ENCODE measurements at regions not wholly inside any gene's neighbourhood (a gene's known extent, or its start where the extent isn't known, plus 50 kb on each side); places are given as distances from the start of the nearest gene placed in this dataset.

GRCh38 chrX:65591206-65591605 lies 56.6 kb upstream of the LAS1L start:
- Histone ChIP-seq H3K36me3 (no peaks in the 10 kb centered on the region), H3K27me3 (no peaks in the 10 kb centered on the region), H3K9me3 (no peaks in the 10 kb centered on the region), H3K4me3 (no peak overlapping the region), H3K27ac (no peak overlapping the region), H3K4me1 (no peaks in the 10 kb centered on the region)
- intact Hi-C loops (cut with DNase I), result no loop called here
- TF ChIP-seq POLR2A (IDR thresholded peaks at IDR 0.05) (no peak), CTCF (IDR thresholded peaks at IDR 0.05) (no peak)
- no peak for ATAC-seq
- DNase-seq, result no peak
- 33% methylated on average over 1 of the region's 2 CpGs for WGBS (ENCODE audit: insufficient coverage, low coverage, low lambda C conversion rate, missing lambda C conversion rate)

- no peaks in the 10 kb centered on the region for H3K27me3 ChIP-seq
- H3K4me1 ChIP-seq, result no peaks in the 10 kb centered on the region
- DNase-seq (no peak), ATAC-seq (no peak)
- no peaks in the 10 kb centered on the region for H3K9me3 ChIP-seq
- H3K27ac ChIP-seq, result no peak overlapping the region
- TF ChIP-seq CTCF (IDR thresholded peaks at IDR 0.05) (no peak), POLR2A (IDR thresholded peaks at IDR 0.05) (no peak)
- WGBS (ENCODE audit: insufficient coverage, low coverage, low lambda C conversion rate, missing lambda C conversion rate), result 37% methylated on average over 4 of the region's 4 CpGs
- H3K36me3 ChIP-seq, result no peaks in the 10 kb centered on the region
- no peak overlapping the region for H3K4me3 ChIP-seq
- intact Hi-C loops (cut with DNase I), result loop anchor here (10.0 kb wide), 1 partner anchor 395 kb away; no protein-coding TSS in a partner anchor
These were observed 54.7 kb upstream of the LAS1L start for GRCh38 chrX:65589304-65589703.

GRCh38 chrX:65588795-65589194 lies 54.2 kb upstream of the LAS1L start:
- H3K36me3 ChIP-seq, result no peaks in the 10 kb centered on the region
- H3K27ac ChIP-seq, result no peak overlapping the region
- H3K4me3 ChIP-seq, result no peak overlapping the region
- no peaks in the 10 kb centered on the region for H3K9me3 ChIP-seq
- DNase-seq (no peak), ATAC-seq (no peak)
- TF ChIP-seq CTCF (IDR thresholded peaks at IDR 0.05) (no peak), POLR2A (IDR thresholded peaks at IDR 0.05) (no peak)
- H3K4me1 ChIP-seq, result no peaks in the 10 kb centered on the region
- no peaks in the 10 kb centered on the region for H3K27me3 ChIP-seq
- WGBS (ENCODE audit: insufficient coverage, low coverage, low lambda C conversion rate, missing lambda C conversion rate), result 57% methylated on average over 1 of the region's 1 CpG
- intact Hi-C loops (cut with DNase I), result loop anchor here (10.0 kb wide), 1 partner anchor 396 kb away; no protein-coding TSS in a partner anchor

GRCh38 chrX:65587616-65588526 lies 53.3 kb upstream of the LAS1L start:
- intact Hi-C loops (cut with DNase I), result loop anchor here (10.0 kb wide), 1 partner anchor 397 kb away; no protein-coding TSS in a partner anchor
- peak; percentile 53 to 67 (median 64) for ATAC-seq
- WGBS (ENCODE audit: insufficient coverage, low coverage, low lambda C conversion rate, missing lambda C conversion rate), result 16% methylated on average over 5 of the region's 10 CpGs

More at GRCh38 chrX:65587616-65588526, 53.3 kb upstream of the LAS1L start:
- TF ChIP-seq POLR2A (IDR thresholded peaks at IDR 0.05) (no peak), CTCF (IDR thresholded peaks at IDR 0.05) (no peak)
- Histone ChIP-seq H3K36me3 (no peaks in the 10 kb centered on the region), H3K4me3 (no peak overlapping the region), H3K27ac (no peak overlapping the region), H3K9me3 (no peaks in the 10 kb centered on the region), H3K4me1 (no peaks in the 10 kb centered on the region), H3K27me3 (no peaks in the 10 kb centered on the region)
- DNase-seq, result peak; percentile 60 to 65 (median 62)

All from right lobe of liver (tissue), 6 donors.